SK-N-MC (cell line): ENCODE measurements at regions not wholly inside any gene's neighbourhood (a gene's known extent, or its start where the extent isn't known, plus 50 kb on each side); places are given as distances from the start of the nearest gene placed in this dataset.
"Not testable (repeated sequence)": the region's sequence is repeated elsewhere in the genome, so short reads cannot be mapped to it uniquely, and the experiment has no call there.

Source experiments
- EZH2 ChIP-seq: fragments of 200-600 bp; sonication (generic); IDR thresholded peaks from one replicate; pipeline ENCODE4 v1.6.1; 2017; ENCODE audit warnings: antibody characterized with exemption
- FOXP2 ChIP-seq: optimal IDR thresholded peaks from 2 replicates; pipeline ENCODE3; 2011; ENCODE audit warnings: mild to moderate bottlenecking, moderate library complexity; ENCODE audit not compliant: insufficient read depth; ENCODE audit errors: extremely low read length, control extremely low read depth

DNA sequence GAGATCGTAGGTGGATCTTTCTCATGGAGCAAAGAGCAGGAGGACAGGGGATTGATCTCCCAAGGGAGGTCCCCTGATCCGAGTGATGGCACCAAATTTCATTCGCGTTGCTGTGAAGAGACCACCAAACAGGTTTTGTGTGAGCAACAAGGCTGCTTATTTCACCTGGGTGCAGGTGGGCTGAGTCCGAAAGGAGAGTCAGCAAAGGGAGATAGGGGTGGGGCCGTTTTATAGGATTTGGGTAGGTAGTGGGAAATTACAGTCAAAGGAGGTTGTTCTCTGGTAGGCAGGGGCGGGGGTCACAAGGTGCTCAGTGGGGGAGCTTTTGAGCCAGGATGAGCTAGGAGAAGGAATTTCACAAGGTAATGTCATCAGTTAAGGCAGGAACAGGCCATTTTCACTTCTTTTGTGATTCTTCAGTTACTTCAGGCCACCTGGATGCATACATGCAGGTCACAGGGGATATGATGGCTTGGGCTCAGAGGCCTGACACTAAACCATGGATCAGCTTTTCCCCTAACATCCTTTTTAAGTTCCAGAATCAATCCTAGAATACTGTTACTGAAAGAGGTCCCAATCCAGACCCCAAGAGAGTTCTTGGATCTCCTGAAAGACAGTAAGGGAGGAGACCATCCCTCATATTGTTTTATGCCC lies 110.6 kb upstream of the PPM1J start:
- TF ChIP-seq EZH2, FOXP2: not testable (repeated sequence)
